Stimulated activated naive CD8-positive, alpha-beta T cell treated with anti-CD3 and anti-CD28 coated beads, Interleukin-15, Interleukin-2, amounts not matched to agents 100 ng/mL and 50 ng/mL, for 24 hours (primary cell): ENCODE measurements at regions not wholly inside any gene's neighbourhood (a gene's known extent, or its start where the extent isn't known, plus 50 kb on each side); places are given as distances from the start of the nearest gene placed in this dataset.

Source experiments
- H3K27ac Mint-ChIP-seq: one replicate; pipeline ENCODE4 v1.8.0; 2021; ENCODE audit warnings: mild to moderate bottlenecking, mixed read lengths
- H3K27me3 Mint-ChIP-seq: one replicate; pipeline ENCODE4 v1.8.0; 2021; ENCODE audit warnings: mixed read lengths
- H3K36me3 Mint-ChIP-seq: one replicate; pipeline ENCODE4 v1.8.0; 2021; ENCODE audit warnings: low read depth, mixed read lengths
- H3K4me1 Mint-ChIP-seq: one replicate; pipeline ENCODE4 v1.8.0; 2021; ENCODE audit warnings: low read depth, mixed read lengths
- H3K4me3 Mint-ChIP-seq: one replicate; pipeline ENCODE4 v1.8.0; 2021; ENCODE audit warnings: mild to moderate bottlenecking, mixed read lengths
- H3K9me3 Mint-ChIP-seq: one replicate; pipeline ENCODE4 v1.8.0; 2021; ENCODE audit warnings: mixed read lengths

- Mint-ChIP-seq H3K4me1 (no peaks in the 10 kb centered on the region), H3K27me3 (no peaks in the 10 kb centered on the region), H3K36me3 (no peaks in the 10 kb centered on the region), H3K4me3 (no peak overlapping the region), H3K27ac (no peak overlapping the region), H3K9me3 (peaks cover 9% of the 10 kb centered on the region)
These were observed 140.6 kb upstream of the SOX9 start for GRCh38 chr17:71980171-71980570.

GRCh38 chr17:71983828-71984227 is 137.0 kb upstream of the SOX9 start:
- H3K36me3 Mint-ChIP-seq: no peaks in the 10 kb centered on the region

GRCh38 chr17:71985111-71986039 is 135.4 kb upstream of the SOX9 start:
- Mint-ChIP-seq H3K9me3 (peaks cover 11% of the 10 kb centered on the region), H3K27me3 (no peaks in the 10 kb centered on the region), H3K36me3 (no peaks in the 10 kb centered on the region), H3K27ac (no peak overlapping the region), H3K4me3 (no peak overlapping the region), H3K4me1 (no peaks in the 10 kb centered on the region)

More at GRCh38 chr17:71983828-71984227, 137.0 kb upstream of the SOX9 start:
- H3K4me3 Mint-ChIP-seq: no peak overlapping the region
- H3K27ac Mint-ChIP-seq: no peak overlapping the region
- no peaks in the 10 kb centered on the region for H3K4me1 Mint-ChIP-seq
- H3K9me3 Mint-ChIP-seq: peaks cover 9% of the 10 kb centered on the region
- H3K27me3 Mint-ChIP-seq: no peaks in the 10 kb centered on the region

- Mint-ChIP-seq H3K9me3 (peaks cover 9% of the 10 kb centered on the region), H3K4me3 (no peak overlapping the region), H3K36me3 (no peaks in the 10 kb centered on the region), H3K4me1 (no peaks in the 10 kb centered on the region), H3K27me3 (no peaks in the 10 kb centered on the region), H3K27ac (no peak overlapping the region)
These were observed 133.9 kb upstream of the SOX9 start for GRCh38 chr17:71986886-71987285.

GRCh38 chr17:71987634-71988033 is 133.2 kb upstream of the SOX9 start:
- Mint-ChIP-seq H3K36me3 (no peaks in the 10 kb centered on the region), H3K27me3 (no peaks in the 10 kb centered on the region)

GRCh38 chr17:71989117-71989516 is 131.7 kb upstream of the SOX9 start:
- no peaks in the 10 kb centered on the region for H3K27me3 Mint-ChIP-seq
- no peaks in the 10 kb centered on the region for H3K4me1 Mint-ChIP-seq
- no peaks in the 10 kb centered on the region for H3K36me3 Mint-ChIP-seq
- H3K9me3 Mint-ChIP-seq: peaks cover 9% of the 10 kb centered on the region
- H3K4me3 Mint-ChIP-seq: no peak overlapping the region
- no peak overlapping the region for H3K27ac Mint-ChIP-seq

More at GRCh38 chr17:71987634-71988033, 133.2 kb upstream of the SOX9 start:
- H3K4me1 Mint-ChIP-seq: no peaks in the 10 kb centered on the region
- H3K9me3 Mint-ChIP-seq: peaks cover 9% of the 10 kb centered on the region
- H3K4me3 Mint-ChIP-seq: no peak overlapping the region
- no peak overlapping the region for H3K27ac Mint-ChIP-seq

GRCh38 chr17:71993363-71993762 is 127.5 kb upstream of the SOX9 start:
- Mint-ChIP-seq H3K36me3 (no peaks in the 10 kb centered on the region), H3K27ac (no peak overlapping the region), H3K9me3 (peaks cover 5% of the 10 kb centered on the region), H3K4me3 (no peak overlapping the region), H3K27me3 (no peaks in the 10 kb centered on the region), H3K4me1 (no peaks in the 10 kb centered on the region)

- Mint-ChIP-seq H3K36me3 (no peaks in the 10 kb centered on the region), H3K4me1 (no peaks in the 10 kb centered on the region), H3K9me3 (peaks cover under 1% of the 10 kb centered on the region), H3K27me3 (no peaks in the 10 kb centered on the region), H3K4me3 (no peak overlapping the region), H3K27ac (no peak overlapping the region)
These were observed 125.2 kb upstream of the SOX9 start for GRCh38 chr17:71995590-71995989.

- H3K27ac Mint-ChIP-seq: no peak overlapping the region
- H3K4me3 Mint-ChIP-seq: no peak overlapping the region
- H3K4me1 Mint-ChIP-seq: no peaks in the 10 kb centered on the region
- no peaks in the 10 kb centered on the region for H3K36me3 Mint-ChIP-seq
- no peaks in the 10 kb centered on the region for H3K9me3 Mint-ChIP-seq
- H3K27me3 Mint-ChIP-seq: no peaks in the 10 kb centered on the region
These were observed 116.8 kb upstream of the SOX9 start for GRCh38 chr17:72004011-72004427.

GRCh38 chr17:72004611-72005331 is 116.0 kb upstream of the SOX9 start:
- H3K36me3 Mint-ChIP-seq: no peaks in the 10 kb centered on the region
- no peaks in the 10 kb centered on the region for H3K9me3 Mint-ChIP-seq
- no peak overlapping the region for H3K4me3 Mint-ChIP-seq
- H3K4me1 Mint-ChIP-seq: no peaks in the 10 kb centered on the region
- no peak overlapping the region for H3K27ac Mint-ChIP-seq
- H3K27me3 Mint-ChIP-seq: no peaks in the 10 kb centered on the region

- H3K4me3 Mint-ChIP-seq: no peak overlapping the region
- H3K4me1 Mint-ChIP-seq: no peaks in the 10 kb centered on the region
- H3K36me3 Mint-ChIP-seq: no peaks in the 10 kb centered on the region
- H3K9me3 Mint-ChIP-seq: no peaks in the 10 kb centered on the region
- H3K27ac Mint-ChIP-seq: no peak overlapping the region
- peaks cover 2% of the 10 kb centered on the region for H3K27me3 Mint-ChIP-seq
These were observed 115.3 kb upstream of the SOX9 start for GRCh38 chr17:72005332-72006163.

- no peak overlapping the region for H3K4me3 Mint-ChIP-seq
- H3K27me3 Mint-ChIP-seq: peaks cover 3% of the 10 kb centered on the region
- H3K9me3 Mint-ChIP-seq: no peaks in the 10 kb centered on the region
- H3K4me1 Mint-ChIP-seq: no peaks in the 10 kb centered on the region
- no peaks in the 10 kb centered on the region for H3K36me3 Mint-ChIP-seq
- no peak overlapping the region for H3K27ac Mint-ChIP-seq
These were observed 112.5 kb upstream of the SOX9 start for GRCh38 chr17:72008236-72008876.

- Mint-ChIP-seq H3K36me3 (no peaks in the 10 kb centered on the region), H3K4me3 (no peak overlapping the region), H3K9me3 (peaks cover 1% of the 10 kb centered on the region), H3K27me3 (peaks cover 3% of the 10 kb centered on the region), H3K4me1 (no peaks in the 10 kb centered on the region), H3K27ac (no peak overlapping the region)
These were observed 109.3 kb upstream of the SOX9 start for GRCh38 chr17:72011561-72011960.

- Mint-ChIP-seq H3K9me3 (peaks cover 12% of the 10 kb centered on the region), H3K4me3 (no peak overlapping the region), H3K4me1 (no peaks in the 10 kb centered on the region), H3K27me3 (peaks cover 3% of the 10 kb centered on the region), H3K36me3 (no peaks in the 10 kb centered on the region), H3K27ac (no peak overlapping the region)
These were observed 99.3 kb upstream of the SOX9 start for GRCh38 chr17:72021417-72022041.
